HG02981 (cell line): ENCODE measurements at regions not wholly inside any gene's neighbourhood (a gene's known extent, or its start where the extent isn't known, plus 50 kb on each side); places are given as distances from the start of the nearest gene placed in this dataset.

Experiments used
- ATAC-seq: cut with Tn5 transposase; IDR thresholded peaks from one replicate; pipeline ENCODE4 v1.9.1; 2021; ENCODE audit warnings: mild to moderate bottlenecking, moderate library complexity; ENCODE audit not compliant: unreplicated experiment

GRCh38 chr18:5091741-5092140 lies 105.3 kb downstream of the AKAIN1 start:
- no peak for ATAC-seq

DNA sequence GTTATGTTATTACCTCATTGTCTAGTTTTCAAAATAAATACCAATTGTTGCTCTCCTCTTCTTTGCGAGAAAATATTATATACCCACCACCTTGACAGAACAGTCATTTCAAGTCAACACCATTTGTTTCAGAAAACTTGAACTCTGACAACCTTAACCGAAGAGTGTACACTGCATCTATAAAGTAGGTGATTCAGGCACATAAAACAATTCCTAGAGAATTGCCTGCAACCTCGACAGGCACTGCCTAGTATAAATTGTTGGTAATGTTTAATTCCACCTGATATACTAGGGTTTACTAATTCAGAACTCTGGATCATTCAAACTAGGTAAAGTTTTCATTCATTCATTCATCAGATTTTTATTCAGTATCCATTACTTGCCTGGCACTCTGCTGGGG lies 121.8 kb downstream of the AKAIN1 start:
- no peak for ATAC-seq

DNA sequence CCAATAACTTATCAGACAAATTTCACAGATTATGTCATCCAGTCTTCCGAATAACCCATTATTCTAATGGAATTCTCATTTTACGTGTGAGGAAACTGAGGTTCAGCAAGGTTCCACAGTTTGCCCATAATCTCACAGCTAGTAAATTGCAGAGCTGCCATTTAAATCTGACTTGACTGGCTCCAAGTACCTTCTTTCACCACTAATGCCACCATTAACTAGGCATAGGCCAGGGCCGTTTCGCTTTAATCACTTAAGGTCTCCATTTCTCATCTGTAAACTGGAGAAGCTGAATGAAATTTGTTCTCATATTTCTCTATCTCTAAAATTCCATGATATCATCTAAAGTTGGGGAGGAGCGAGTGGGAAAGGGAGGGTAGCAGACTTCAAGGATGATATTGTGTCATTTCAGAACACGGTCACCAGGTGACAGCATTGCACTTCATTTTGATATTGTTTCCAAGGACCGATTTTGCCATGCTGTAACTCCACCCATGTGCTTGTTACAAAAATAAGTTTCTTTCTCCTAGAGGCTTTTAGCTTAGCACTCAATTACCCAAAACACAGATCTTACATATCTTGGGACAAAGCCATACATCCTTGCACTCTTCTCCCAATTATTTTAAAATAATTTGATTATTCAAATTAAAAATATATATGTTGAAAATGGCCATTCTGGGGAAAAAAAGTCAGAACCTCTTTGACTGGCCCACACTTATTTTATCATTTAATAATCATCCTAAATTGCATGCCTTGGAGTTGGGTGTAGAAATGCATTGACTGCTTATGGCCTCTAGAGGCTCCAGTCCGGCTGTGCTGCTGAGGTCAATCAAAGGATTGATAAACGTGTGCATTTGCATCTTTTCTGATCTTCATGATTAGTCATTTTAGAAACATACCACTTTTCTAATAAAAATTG lies 123.8 kb downstream of the AKAIN1 start:
- ATAC-seq, result peak; percentile 48

- ATAC-seq, result no peak
Observed at GRCh38 chr18:5068851-5069250, 128.2 kb downstream of the AKAIN1 start.

- no peak for ATAC-seq
Observed at GRCh38 chr18:5066380-5066977, 130.6 kb downstream of the AKAIN1 start.

DNA sequence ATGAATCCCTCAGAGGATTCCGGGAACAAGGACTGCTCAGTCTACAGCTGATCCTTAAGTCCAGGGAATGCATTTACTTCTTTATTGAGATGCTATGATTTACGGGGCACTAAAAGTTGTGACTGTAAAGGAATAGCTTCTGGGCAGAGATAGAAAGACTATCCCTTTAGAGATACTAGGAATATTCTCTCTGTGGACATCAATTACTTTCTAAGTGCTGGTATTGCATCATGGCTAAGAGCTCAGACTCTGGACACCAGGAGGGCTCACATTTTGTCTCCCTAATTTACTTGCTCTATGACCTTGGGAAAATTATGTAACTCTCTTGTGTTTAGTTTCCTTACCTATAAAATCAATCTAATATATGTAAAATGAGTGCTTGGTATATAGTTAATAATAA lies 131.4 kb downstream of the AKAIN1 start:
- no peak for ATAC-seq

DNA sequence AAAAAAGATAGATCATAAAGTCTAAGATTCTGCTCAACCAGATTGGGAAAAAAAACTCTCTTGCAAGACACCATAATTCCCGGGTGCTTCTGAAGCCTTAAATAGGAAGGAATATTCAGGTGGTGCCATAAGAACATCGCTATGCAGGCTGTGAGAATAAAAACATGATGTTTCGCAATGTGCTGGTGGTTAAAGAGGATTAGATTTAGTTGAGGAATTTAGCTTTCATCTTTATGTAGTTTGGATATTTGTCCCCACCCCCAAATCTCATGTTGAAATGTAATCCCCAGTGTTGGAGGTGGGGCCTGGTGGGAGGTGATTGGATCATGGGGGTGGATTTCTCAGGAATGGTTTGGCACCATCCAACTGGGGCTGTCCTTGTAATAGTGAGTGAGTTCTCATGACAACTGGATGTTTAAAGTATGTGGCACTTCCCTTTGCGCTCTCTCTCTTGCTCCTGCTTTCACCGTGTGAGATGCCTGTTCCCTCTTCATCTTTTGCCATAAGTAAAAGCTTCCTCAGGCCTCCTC lies 132.2 kb downstream of the AKAIN1 start:
- ATAC-seq, result no peak

- ATAC-seq, result no peak
Observed at GRCh38 chr18:5061785-5062184, 135.3 kb downstream of the AKAIN1 start.

- no peak for ATAC-seq
Observed at GRCh38 chr18:5060543-5060942, 136.5 kb downstream of the AKAIN1 start.

- ATAC-seq, result no peak
Observed at GRCh38 chr18:5059696-5060032, 137.4 kb downstream of the AKAIN1 start.

- ATAC-seq, result peak; percentile 39
Observed at GRCh38 chr18:5058768-5059695, 138.0 kb downstream of the AKAIN1 start.

DNA sequence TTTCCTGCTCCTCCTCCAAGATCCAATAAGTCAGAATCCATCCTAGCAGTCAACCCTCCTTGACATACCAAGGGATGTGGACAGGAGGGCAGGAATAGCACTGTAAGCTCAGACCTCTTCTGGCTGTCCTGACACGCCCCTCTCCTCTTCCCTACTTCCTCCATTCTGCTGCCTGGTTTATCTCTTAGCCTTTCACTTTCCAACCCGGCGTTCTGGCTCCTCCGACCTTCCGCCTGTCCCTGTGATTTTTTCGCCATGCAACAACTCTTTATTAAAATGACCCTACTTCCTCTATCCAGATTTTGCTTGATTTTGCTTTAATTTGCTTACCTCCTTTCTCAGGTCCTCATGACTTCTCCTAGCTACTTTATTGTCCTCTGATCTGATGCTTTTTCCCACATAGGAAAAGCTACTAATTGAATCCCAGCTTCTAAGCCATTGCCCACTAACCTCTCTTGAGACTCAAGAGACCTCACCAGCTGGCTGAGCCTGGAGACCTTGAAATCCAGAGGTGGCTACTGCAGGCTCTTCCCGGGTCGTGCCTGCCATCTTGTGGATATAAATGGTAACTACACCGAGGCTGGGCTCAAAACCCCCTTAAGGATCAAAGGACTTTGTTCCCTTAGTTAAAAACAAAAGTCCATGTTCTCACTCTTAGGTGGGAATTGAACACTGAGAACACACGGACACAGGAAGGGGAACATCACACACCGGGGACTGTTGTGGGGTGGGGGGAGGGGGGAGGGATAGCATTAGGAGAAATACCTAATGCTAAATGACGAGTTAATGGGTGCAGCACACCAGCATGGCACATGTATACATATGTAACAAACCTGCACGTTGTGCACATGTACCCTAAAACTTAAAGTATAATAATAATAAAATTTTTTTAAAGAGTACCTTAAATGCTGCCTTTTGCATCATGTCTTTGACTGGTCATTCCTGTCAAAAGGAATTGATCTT lies 139.4 kb downstream of the AKAIN1 start:
- peak; percentile 74 for ATAC-seq

- no peak for ATAC-seq
Observed at GRCh38 chr18:5052491-5052890, 144.6 kb downstream of the AKAIN1 start.

GRCh38 chr18:5051207-5051606 lies 145.8 kb downstream of the AKAIN1 start:
- ATAC-seq, result no peak

DNA sequence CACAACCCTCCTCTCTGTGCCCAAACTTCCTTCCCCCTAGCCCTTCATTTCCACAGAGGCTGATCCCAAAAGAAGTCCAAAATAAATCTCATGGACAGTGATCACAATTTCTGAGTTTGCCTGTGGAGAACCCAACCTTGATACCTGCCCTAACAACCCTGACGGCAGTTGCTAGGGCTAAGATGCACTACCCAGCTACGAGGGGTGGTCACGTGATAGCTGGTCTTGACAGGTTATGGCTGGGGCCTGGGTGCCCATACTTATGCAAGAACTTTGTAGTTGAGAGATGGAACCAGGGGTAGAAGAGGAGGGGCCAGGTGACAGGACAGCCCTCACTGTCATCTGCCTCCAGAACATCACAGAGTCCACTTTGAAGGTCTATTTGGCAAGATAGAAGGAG lies 147.9 kb downstream of the AKAIN1 start:
- ATAC-seq, result no peak

GRCh38 chr18:5040476-5040875 lies 156.6 kb downstream of the AKAIN1 start:
- no peak for ATAC-seq

- ATAC-seq, result no peak
Observed at GRCh38 chr18:5036523-5036922, 160.5 kb downstream of the AKAIN1 start.

GRCh38 chr18:5031216-5031615 lies 165.8 kb downstream of the AKAIN1 start:
- ATAC-seq, result no peak

DNA sequence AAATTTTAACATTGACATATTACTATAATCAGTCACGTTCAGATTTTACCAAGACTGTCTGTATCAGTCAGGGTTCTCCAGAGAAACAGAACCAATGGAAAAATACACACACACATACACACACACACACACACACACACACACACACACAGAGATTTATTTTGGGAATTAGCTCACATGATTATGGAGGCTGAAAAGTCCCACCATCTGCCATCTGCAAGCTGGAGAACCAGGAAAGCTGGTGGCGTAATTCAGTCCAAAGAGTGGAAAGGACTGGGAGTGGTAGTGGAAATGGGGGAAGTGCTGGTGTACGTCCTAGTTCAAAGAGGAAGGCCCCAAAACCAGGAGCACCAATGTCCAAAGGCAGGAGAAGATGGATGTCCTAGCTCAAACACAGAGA lies 166.4 kb downstream of the AKAIN1 start:
- no peak for ATAC-seq

DNA sequence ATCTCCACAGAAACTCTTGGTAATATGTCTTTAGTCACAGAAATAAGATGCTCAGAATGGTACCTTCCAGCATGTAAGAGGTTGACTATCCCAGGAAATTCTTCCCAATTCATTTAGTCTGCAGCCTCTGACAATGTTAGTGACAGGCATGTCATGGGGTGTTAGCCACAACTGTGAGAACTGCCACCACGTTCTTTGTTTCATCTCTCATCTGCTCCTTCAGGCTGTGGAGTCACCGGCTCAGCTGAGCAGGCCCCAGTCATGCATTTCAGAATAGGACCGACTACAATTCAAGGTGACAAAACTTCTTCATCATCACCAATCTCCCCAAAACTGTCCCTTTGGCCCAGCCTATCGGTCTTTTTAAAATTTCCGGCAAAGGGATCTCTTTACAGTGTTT lies 167.5 kb downstream of the AKAIN1 start:
- no peak for ATAC-seq
